ENCODE measurements at regions not wholly inside any gene's neighbourhood (a gene's known extent, or its start where the extent isn't known, plus 50 kb on each side); places are given as distances from the start of the nearest gene placed in this dataset.

DNA sequence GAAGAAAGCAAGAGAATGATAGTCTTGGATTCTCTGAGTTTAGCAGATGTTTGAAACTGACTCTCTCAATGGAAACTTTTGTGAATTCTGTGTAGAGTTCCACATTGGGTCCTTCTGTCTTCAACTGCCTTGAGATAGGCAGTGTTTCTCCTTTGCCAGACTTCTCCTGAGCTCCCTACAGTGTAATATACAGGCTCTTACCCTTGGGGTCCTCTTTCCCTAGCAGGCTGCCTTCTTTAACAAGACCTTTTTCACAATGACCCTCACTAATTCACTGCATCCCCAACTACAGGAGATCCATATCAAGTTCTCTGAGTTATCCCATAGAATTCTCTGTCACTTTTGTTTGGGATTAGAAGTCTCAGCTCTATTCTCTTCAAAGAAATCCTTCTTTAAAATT, 513.0 kb downstream of the XIRP2 start:
- TF ChIP-seq, protein P1, sequence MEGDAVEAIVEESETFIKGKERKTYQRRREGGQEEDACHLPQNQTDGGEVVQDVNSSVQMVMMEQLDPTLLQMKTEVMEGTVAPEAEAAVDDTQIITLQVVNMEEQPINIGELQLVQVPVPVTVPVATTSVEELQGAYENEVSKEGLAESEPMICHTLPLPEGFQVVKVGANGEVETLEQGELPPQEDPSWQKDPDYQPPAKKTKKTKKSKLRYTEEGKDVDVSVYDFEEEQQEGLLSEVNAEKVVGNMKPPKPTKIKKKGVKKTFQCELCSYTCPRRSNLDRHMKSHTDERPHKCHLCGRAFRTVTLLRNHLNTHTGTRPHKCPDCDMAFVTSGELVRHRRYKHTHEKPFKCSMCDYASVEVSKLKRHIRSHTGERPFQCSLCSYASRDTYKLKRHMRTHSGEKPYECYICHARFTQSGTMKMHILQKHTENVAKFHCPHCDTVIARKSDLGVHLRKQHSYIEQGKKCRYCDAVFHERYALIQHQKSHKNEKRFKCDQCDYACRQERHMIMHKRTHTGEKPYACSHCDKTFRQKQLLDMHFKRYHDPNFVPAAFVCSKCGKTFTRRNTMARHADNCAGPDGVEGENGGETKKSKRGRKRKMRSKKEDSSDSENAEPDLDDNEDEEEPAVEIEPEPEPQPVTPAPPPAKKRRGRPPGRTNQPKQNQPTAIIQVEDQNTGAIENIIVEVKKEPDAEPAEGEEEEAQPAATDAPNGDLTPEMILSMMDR (IDR thresholded peaks at IDR 0.05) = no peak
- TF ChIP-seq EZH2 (IDR thresholded peaks at IDR 0.05; ENCODE audit: borderline replicate concordance, insufficient read depth, low read depth, low read length, poor library complexity, severe bottlenecking) = no peak
